Fibroblast of the aortic adventitia (primary cell): ENCODE measurements at regions not wholly inside any gene's neighbourhood (a gene's known extent, or its start where the extent isn't known, plus 50 kb on each side); places are given as distances from the start of the nearest gene placed in this dataset.
A peak's percentile ranks its signal among the peaks of the same experiment; 100 is the strongest.
"Not testable (repeated sequence)": the region's sequence is repeated elsewhere in the genome, so short reads cannot be mapped to it uniquely, and the experiment has no call there.

Source experiments
- DNase-seq: peaks from one replicate; pipeline ENCODE4 v3.0.0-alpha.2; 2010; ENCODE audit warnings: low read depth
- H3K4me3 ChIP-seq: 2 replicates; pipeline ENCODE4 v1.5.1; 2011; ENCODE audit warnings: low read depth, mild to moderate bottlenecking, control low read depth, low read length, moderate library complexity
- TF ChIP-seq, protein P1 (sequence below): IDR thresholded peaks from 2 replicates; pipeline ENCODE4 v1.5.1; 2011; ENCODE audit warnings: mild to moderate bottlenecking, low read length, control low read depth, inconsistent platforms; ENCODE audit not compliant: insufficient read depth

DNA sequence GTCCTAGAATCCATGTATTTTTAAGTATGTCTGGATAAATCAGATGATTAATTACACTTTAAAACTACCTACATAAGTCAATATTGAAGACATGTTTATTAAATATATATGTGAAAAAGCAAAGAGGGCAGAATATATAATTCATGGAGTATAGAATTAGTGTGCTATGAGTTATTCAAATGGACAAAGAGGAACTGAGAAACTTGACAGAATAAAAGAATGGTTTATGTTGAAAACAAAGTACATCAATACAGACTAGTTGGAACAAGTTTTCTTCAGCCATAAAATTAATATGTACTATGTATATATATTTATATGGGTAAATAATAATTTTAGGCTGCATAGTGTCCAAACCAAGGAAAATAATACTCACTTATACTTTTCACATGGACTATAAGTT lies 173.5 kb downstream of the NPFFR2 start:
- no peak overlapping the region for H3K4me3 ChIP-seq
- TF ChIP-seq, protein P1, sequence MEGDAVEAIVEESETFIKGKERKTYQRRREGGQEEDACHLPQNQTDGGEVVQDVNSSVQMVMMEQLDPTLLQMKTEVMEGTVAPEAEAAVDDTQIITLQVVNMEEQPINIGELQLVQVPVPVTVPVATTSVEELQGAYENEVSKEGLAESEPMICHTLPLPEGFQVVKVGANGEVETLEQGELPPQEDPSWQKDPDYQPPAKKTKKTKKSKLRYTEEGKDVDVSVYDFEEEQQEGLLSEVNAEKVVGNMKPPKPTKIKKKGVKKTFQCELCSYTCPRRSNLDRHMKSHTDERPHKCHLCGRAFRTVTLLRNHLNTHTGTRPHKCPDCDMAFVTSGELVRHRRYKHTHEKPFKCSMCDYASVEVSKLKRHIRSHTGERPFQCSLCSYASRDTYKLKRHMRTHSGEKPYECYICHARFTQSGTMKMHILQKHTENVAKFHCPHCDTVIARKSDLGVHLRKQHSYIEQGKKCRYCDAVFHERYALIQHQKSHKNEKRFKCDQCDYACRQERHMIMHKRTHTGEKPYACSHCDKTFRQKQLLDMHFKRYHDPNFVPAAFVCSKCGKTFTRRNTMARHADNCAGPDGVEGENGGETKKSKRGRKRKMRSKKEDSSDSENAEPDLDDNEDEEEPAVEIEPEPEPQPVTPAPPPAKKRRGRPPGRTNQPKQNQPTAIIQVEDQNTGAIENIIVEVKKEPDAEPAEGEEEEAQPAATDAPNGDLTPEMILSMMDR, result no peak
- DNase-seq, result no peak

DNA sequence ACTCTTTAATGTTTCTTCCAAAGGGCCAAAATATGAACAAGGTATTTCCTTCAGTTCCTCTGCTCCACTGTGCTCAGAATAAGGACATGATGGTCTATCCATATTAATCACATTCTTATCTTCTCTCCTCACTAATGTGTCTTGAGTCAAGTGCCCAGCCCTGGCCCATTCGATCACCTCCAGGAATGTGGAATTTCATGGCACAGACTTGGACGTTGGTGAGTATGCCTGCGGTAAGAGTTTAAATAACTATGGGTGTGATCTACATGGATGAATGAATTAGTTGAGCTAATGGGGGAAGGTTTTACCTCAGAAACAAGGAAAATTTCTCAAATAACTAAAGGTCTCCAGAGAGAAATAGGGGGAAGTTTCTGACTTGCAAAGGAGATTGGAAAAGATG lies 174.0 kb downstream of the NPFFR2 start:
- no peak for DNase-seq
- TF ChIP-seq, protein P1, result no peak
- no peak overlapping the region for H3K4me3 ChIP-seq

DNA sequence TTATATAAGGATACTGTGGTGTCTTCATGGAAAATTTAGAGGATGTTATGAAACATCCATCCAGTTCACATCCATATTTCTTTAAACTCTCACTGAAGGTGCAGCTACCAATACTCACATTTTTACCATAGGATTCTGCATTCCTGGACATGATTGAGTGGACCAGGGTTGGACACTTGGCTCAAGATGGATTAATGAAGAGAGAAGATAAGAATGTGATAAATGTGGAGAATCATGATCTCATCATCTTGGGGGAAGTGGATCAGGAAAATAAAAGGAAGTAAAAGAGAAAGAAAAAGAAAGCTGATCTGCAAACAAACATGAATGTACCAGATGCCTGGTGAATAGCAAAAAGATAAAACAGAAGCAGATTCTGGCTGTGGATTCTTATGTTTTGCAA lies 175.4 kb downstream of the NPFFR2 start:
- DNase-seq, result no peak
- no peak overlapping the region for H3K4me3 ChIP-seq
- TF ChIP-seq, protein P1, result no peak

DNA sequence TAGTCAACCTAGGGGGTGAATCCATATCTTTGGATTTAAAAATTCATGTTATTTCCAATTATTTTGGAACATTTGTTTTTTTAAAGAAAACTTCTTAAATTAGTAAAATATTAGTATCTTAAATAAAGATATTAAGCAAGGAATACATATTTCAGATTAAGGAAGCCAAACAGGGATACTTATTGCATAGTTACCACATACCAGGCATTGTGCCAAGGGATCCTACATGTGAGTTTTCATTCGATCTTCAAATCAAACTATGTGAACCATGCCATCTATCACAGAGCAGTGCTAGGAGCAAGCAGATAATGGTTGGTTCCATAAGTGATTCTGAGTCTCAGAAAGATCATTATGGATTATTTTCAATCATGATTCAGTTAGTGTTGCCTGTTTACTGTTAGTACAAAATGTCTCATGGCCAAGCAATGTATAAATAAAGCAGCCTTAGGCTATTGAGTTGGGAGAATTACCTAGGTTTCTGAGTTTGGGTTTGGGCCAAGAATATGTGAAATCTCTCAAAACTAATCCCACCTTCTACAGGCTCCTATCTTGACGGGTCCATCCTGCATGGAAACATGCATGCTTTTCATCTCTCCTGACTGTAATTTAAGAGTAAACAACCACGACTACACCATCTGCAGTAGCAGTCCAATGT lies 176.7 kb downstream of the NPFFR2 start:
- no peak overlapping the region for H3K4me3 ChIP-seq
- TF ChIP-seq, protein P1, result no peak
- peak; percentile 4 for DNase-seq

DNA sequence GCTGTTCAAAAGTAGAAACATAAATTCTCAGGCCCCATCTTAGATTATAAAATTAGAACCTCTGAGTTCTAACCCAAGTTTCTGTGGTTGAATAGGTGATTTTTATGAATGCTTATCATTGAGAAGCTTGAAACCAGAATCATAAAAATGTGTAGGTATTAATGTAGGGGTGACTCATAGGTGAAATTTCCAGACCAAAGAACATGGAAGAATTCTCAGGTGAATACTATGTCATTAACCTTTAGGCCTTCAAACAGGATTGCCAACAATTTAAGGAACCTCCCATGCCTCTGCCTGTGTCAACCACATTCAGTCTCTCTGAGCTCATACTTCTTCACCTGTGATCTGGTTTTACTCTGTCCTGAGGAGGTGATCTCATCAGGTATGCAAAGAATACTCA lies 177.8 kb downstream of the NPFFR2 start:
- DNase-seq, result no peak
- H3K4me3 ChIP-seq, result no peak overlapping the region
- TF ChIP-seq, protein P1, result no peak

DNA sequence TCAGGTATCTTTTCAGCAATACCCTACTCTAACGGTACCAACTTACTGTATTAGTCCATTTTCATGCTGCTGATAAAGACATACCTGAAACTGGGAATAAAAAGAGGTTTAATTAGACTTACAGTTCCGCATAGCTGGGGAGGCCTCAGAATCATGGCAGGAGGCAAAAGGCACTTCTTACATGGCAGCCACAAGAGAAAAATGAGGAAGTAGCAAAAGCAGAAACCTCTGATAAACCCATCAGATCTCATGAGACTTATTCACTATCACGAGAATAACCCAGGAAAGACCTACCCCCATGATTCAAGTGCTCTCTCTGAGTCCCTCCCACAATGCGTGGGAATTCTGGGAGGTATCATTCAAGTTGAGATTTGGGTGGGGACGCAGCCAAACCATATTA lies 182.0 kb downstream of the NPFFR2 start:
- not testable (repeated sequence) for H3K4me3 ChIP-seq, DNase-seq

DNA sequence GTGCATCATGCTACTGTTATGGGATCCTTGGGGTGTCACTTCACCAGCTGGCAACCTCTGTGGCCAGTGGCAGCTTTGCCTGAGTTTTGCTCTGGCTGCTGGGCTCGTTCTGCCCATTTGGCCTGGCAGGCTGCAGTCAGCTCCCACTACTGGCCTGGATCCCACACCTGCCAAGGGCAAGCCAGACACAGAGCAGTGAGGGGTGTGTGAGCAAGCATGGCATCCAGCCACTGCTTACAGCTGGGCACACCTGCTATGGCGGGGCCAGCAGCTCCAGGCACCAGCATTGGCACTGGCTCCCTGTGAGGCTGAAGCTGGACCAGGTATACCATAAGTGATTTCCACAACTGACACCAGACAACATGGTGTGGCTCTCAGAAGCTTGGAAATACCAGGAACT lies 183.4 kb downstream of the NPFFR2 start:
- TF ChIP-seq, protein P1, result no peak
- DNase-seq, result no peak
- H3K4me3 ChIP-seq, result no peak overlapping the region
